ENCODE measurements at regions not wholly inside any gene's neighbourhood (a gene's known extent, or its start where the extent isn't known, plus 50 kb on each side); places are given as distances from the start of the nearest gene placed in this dataset.

DNA sequence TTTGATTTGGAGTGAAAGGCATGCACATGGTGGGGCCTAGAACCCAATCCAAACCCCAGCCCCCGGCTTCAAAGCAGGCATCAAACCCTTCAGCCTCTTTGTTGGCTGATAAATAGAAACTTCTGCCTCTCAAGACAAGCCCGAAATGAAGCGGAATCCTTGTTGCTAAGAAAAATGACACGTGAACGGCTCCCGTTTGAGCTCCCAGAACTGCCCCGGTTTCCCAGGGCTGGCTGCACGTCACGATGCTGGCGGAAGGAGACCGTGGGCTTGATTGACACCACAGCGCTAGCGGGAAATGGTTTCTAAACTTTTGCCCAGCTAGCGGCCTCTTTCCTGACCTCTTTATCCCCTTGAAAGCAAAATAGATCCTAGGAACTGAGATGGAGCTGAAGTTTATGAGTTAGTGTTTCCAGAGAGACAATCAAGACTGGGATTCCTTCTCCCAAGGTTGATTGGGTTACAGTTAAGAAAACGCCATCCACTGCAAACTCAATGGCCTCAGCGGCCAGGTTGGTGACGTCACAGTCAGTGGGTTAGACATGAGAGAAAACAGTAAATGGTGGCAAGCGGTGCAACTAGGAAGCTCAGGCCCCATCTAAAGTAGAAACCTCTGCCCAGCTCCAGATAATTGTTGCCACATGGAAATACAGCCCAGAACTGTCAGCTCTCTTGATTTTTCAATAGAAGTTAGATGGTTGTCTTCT, 117.0 kb downstream of the ANKRD60 start:
- Mint-ChIP-seq H3K27me3 (ENCODE audit: low read depth in 2 of 2) (peaks cover 11 to 26% of the 10 kb centered on the region in 2 donors), H3K27ac (no peak overlapping the region), H3K4me1 (no peaks in the 10 kb centered on the region), H3K9me3 (no peaks in the 10 kb centered on the region), H3K36me3 (no peaks in the 10 kb centered on the region), H3K4me3 (no peak overlapping the region)
- Histone ChIP-seq H3K27me3 (ENCODE audit: control insufficient read depth, insufficient read depth, low read length) (no peaks in the 10 kb centered on the region), H3K9me3 (ENCODE audit: control insufficient read depth, insufficient read depth, low read length) (peaks cover 5% of the 10 kb centered on the region), H3K27ac (ENCODE audit: low read length) (no peak overlapping the region), H3K4me3 (ENCODE audit: low read length) (no peak overlapping the region), H3K36me3 (ENCODE audit: control insufficient read depth, insufficient read depth, low read length) (no peaks in the 10 kb centered on the region), H3K4me1 (ENCODE audit: control insufficient read depth, insufficient read depth, low read length) (no peaks in the 10 kb centered on the region)
- intact Hi-C loops (cut with micrococcal nuclease): no loop called here
- WGBS (ENCODE audit: insufficient coverage): 87% methylated on average over 18 of the region's 18 CpGs
- TF ChIP-seq, protein P1, sequence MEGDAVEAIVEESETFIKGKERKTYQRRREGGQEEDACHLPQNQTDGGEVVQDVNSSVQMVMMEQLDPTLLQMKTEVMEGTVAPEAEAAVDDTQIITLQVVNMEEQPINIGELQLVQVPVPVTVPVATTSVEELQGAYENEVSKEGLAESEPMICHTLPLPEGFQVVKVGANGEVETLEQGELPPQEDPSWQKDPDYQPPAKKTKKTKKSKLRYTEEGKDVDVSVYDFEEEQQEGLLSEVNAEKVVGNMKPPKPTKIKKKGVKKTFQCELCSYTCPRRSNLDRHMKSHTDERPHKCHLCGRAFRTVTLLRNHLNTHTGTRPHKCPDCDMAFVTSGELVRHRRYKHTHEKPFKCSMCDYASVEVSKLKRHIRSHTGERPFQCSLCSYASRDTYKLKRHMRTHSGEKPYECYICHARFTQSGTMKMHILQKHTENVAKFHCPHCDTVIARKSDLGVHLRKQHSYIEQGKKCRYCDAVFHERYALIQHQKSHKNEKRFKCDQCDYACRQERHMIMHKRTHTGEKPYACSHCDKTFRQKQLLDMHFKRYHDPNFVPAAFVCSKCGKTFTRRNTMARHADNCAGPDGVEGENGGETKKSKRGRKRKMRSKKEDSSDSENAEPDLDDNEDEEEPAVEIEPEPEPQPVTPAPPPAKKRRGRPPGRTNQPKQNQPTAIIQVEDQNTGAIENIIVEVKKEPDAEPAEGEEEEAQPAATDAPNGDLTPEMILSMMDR (IDR thresholded peaks at IDR 0.05): no peak
- DNase-seq (no peak), ATAC-seq (no peak)

GRCh38 chr20:58109918-58110635, 118.4 kb downstream of the ANKRD60 start:
- Mint-ChIP-seq H3K4me3 (no peak overlapping the region), H3K27ac (no peak overlapping the region), H3K36me3 (no peaks in the 10 kb centered on the region), H3K4me1 (no peaks in the 10 kb centered on the region), H3K27me3 (ENCODE audit: low read depth in 2 of 2) (peaks cover 13 to 26% of the 10 kb centered on the region in 2 donors), H3K9me3 (no peaks in the 10 kb centered on the region)
- no peak for ATAC-seq
- WGBS (ENCODE audit: insufficient coverage): 89% methylated on average over 3 of the region's 3 CpGs
- TF ChIP-seq, protein P1 (IDR thresholded peaks at IDR 0.05): no peak
- no peak for DNase-seq
- intact Hi-C loops (cut with micrococcal nuclease): no loop called here
- Histone ChIP-seq H3K4me3 (ENCODE audit: low read length) (no peak overlapping the region), H3K27ac (ENCODE audit: low read length) (no peak overlapping the region), H3K36me3 (ENCODE audit: control insufficient read depth, insufficient read depth, low read length) (no peaks in the 10 kb centered on the region), H3K9me3 (ENCODE audit: control insufficient read depth, insufficient read depth, low read length) (peaks cover 5% of the 10 kb centered on the region), H3K4me1 (ENCODE audit: control insufficient read depth, insufficient read depth, low read length) (no peaks in the 10 kb centered on the region), H3K27me3 (ENCODE audit: control insufficient read depth, insufficient read depth, low read length) (no peaks in the 10 kb centered on the region)

DNA sequence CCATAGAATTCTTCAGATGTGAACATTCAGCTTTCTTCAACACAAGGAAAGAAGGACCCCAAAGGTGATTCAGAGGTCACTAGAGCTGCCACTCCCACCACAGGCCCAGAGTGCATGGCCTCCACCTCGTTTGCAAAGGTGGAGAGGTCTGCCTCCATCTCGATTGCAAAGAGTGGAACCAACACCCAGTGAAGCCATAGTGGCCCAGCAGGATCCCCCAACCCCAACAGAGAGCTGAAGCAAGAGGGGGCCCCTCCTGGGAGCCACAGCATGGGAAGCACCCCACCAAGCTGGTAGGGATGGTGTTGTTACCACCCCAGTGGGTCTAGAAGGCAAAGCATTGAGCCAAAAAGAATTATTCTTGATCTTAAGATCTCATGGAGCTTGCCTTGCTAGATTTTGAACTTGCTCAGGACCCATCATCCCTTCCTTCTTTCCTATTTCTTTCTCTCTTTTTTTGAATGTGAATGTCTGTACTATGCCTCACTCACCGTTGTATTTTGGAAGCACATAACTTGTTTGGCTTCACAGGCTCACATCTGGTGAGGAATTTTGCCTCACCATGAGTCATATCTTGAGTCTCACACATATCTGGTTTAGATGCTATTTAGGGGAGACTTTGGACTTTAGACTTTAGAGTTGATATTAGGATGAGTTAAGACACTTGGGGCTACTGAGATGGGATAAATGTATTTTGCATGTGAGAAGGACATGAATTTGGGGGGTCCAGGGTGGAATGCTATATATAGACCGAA, 119.2 kb downstream of the ANKRD60 start:
- no peak overlapping the region for H3K27ac ChIP-seq (ENCODE audit: low read length)
- 74% methylated on average over 3 of the region's 4 CpGs for WGBS (ENCODE audit: insufficient coverage)

More for the DNA sequence above, 119.2 kb downstream of the ANKRD60 start:
- Mint-ChIP-seq H3K27ac (no peak overlapping the region), H3K27me3 (ENCODE audit: low read depth in 2 of 2) (peaks cover 13 to 26% of the 10 kb centered on the region in 2 donors), H3K4me3 (no peak overlapping the region), H3K9me3 (no peaks in the 10 kb centered on the region), H3K4me1 (no peaks in the 10 kb centered on the region), H3K36me3 (no peaks in the 10 kb centered on the region)
- Histone ChIP-seq H3K9me3 (ENCODE audit: control insufficient read depth, insufficient read depth, low read length) (peaks cover 5% of the 10 kb centered on the region), H3K4me1 (ENCODE audit: control insufficient read depth, insufficient read depth, low read length) (no peaks in the 10 kb centered on the region), H3K4me3 (ENCODE audit: low read length) (no peak overlapping the region), H3K36me3 (ENCODE audit: control insufficient read depth, insufficient read depth, low read length) (no peaks in the 10 kb centered on the region), H3K27me3 (ENCODE audit: control insufficient read depth, insufficient read depth, low read length) (no peaks in the 10 kb centered on the region)
- intact Hi-C loops (cut with micrococcal nuclease): no loop called here
- ATAC-seq (no peak), DNase-seq (no peak)
- TF ChIP-seq, protein P1 (IDR thresholded peaks at IDR 0.05): no peak

All from natural killer cell (primary cell).